Astrocyte of the spinal cord (primary cell): ENCODE measurements at regions not wholly inside any gene's neighbourhood (a gene's known extent, or its start where the extent isn't known, plus 50 kb on each side); places are given as distances from the start of the nearest gene placed in this dataset.
"Not testable (repeated sequence)": the region's sequence is repeated elsewhere in the genome, so short reads cannot be mapped to it uniquely, and the experiment has no call there.

ENCODE experiments used
- DNase-seq: peaks from one replicate; pipeline ENCODE4 v3.0.0; 2011; ENCODE audit warnings: low read depth, low spot score
- H3K4me3 ChIP-seq: 2 replicates; pipeline ENCODE4 v1.5.1; 2011; ENCODE audit warnings: low read depth, mild to moderate bottlenecking, low read length, moderate library complexity
- CTCF ChIP-seq: IDR thresholded peaks from 2 replicates; pipeline ENCODE4 v1.5.1; 2012; ENCODE audit warnings: low read depth, mild to moderate bottlenecking, low read length, inconsistent platforms
- in situ Hi-C: cut with HindIII; loops from 2 replicates; pipeline ENCODE4 v1.10.0; 2017; ENCODE audit warnings: low sequenced_read_pairs

GRCh38 chr18:4781873-4782272 is 326.8 kb upstream of the DLGAP1 start:
- TF ChIP-seq CTCF = no peak
- in situ Hi-C loops = no loop called here
- DNase-seq = no peak

GRCh38 chr18:4765401-4765800 is 310.3 kb upstream of the DLGAP1 start:
- no peak overlapping the region for H3K4me3 ChIP-seq
- in situ Hi-C loops = no loop called here
- no peak for TF ChIP-seq CTCF
- no peak for DNase-seq

More at GRCh38 chr18:4781873-4782272, 326.8 kb upstream of the DLGAP1 start:
- no peak overlapping the region for H3K4me3 ChIP-seq

- TF ChIP-seq CTCF = no peak
- in situ Hi-C loops = no loop called here
- no peak for DNase-seq
- H3K4me3 ChIP-seq = no peak overlapping the region
Measured at GRCh38 chr18:4762330-4762729, 307.2 kb upstream of the DLGAP1 start.

GRCh38 chr18:4758980-4759379 is 303.9 kb upstream of the DLGAP1 start:
- TF ChIP-seq CTCF = no peak
- DNase-seq = no peak
- in situ Hi-C loops = no loop called here
- H3K4me3 ChIP-seq = no peak overlapping the region

GRCh38 chr18:4755848-4756247 is 300.7 kb upstream of the DLGAP1 start:
- no peak for DNase-seq
- in situ Hi-C loops = no loop called here
- H3K4me3 ChIP-seq = no peak overlapping the region
- TF ChIP-seq CTCF = no peak

- in situ Hi-C loops, DNase-seq, H3K4me3 ChIP-seq: not testable (repeated sequence)
Measured at GRCh38 chr18:4753151-4753550, 298.0 kb upstream of the DLGAP1 start.

GRCh38 chr18:4751523-4751922 is 296.4 kb upstream of the DLGAP1 start:
- no peak for DNase-seq
- in situ Hi-C loops = no loop called here
- no peak for TF ChIP-seq CTCF
- no peak overlapping the region for H3K4me3 ChIP-seq
